ENCODE measurements at regions not wholly inside any gene's neighbourhood (a gene's known extent, or its start where the extent isn't known, plus 50 kb on each side); places are given as distances from the start of the nearest gene placed in this dataset.
A peak's percentile ranks its signal among the peaks of the same experiment; 100 is the strongest.

GRCh38 chr5:73295447-73295846 is 122.5 kb downstream of the TMEM174 start:
- H3K27me3 ChIP-seq (replicated peaks; ENCODE audit: insufficient read depth, low read depth, low read length, poor library complexity): peaks cover 42% of the 10 kb centered on the region

GRCh38 chr5:73292816-73293459 is 119.9 kb downstream of the TMEM174 start:
- BruUV-seq (replicated peaks): no TSS peak
- CTCF ChIA-PET: no interaction called here
- no peaks in the 10 kb centered on the region for H3K4me1 ChIP-seq (ENCODE audit: insufficient read depth, low read length, poor library complexity, severe bottlenecking)
- no peak for TF ChIP-seq CTCF (conservative IDR thresholded peaks at IDR 0.05; ENCODE audit: low read depth, low read length)
- no peak for TF ChIP-seq EZH2 (IDR thresholded peaks at IDR 0.05; ENCODE audit: borderline replicate concordance, low read depth, low read length, poor library complexity, severe bottlenecking)
- no peak for DNase-seq (ENCODE audit: low spot score)
- H3K27me3 ChIP-seq (replicated peaks; ENCODE audit: insufficient read depth, low read depth, low read length, poor library complexity): peaks cover 17% of the 10 kb centered on the region
- H3K4me3 ChIP-seq (ENCODE audit: low read depth, low read length, poor library complexity, severe bottlenecking): no peak overlapping the region
- intact Hi-C loops (cut with micrococcal nuclease; ENCODE audit: unreplicated experiment): no loop called here
- no peaks in the 10 kb centered on the region for H3K9me3 ChIP-seq (ENCODE audit: low read depth, low read length, poor library complexity, severe bottlenecking)
- no peak overlapping the region for H3K27ac ChIP-seq (ENCODE audit: low read depth, low read length, poor library complexity, severe bottlenecking)
- POLR2A ChIA-PET (ENCODE audit: low non-redundant PET): no interaction called here
- no peaks in the 10 kb centered on the region for H3K36me3 ChIP-seq (ENCODE audit: insufficient read depth, low read length, poor library complexity, severe bottlenecking)

More at GRCh38 chr5:73295447-73295846, 122.5 kb downstream of the TMEM174 start:
- Histone ChIP-seq H3K27ac (ENCODE audit: low read depth, low read length, poor library complexity, severe bottlenecking) (no peak overlapping the region), H3K4me1 (ENCODE audit: insufficient read depth, low read length, poor library complexity, severe bottlenecking) (no peaks in the 10 kb centered on the region), H3K4me3 (ENCODE audit: low read depth, low read length, poor library complexity, severe bottlenecking) (no peak overlapping the region), H3K36me3 (ENCODE audit: insufficient read depth, low read length, poor library complexity, severe bottlenecking) (no peaks in the 10 kb centered on the region), H3K9me3 (ENCODE audit: low read depth, low read length, poor library complexity, severe bottlenecking) (no peaks in the 10 kb centered on the region)
- CTCF ChIA-PET: no interaction called here
- BruUV-seq (replicated peaks): no TSS peak
- POLR2A ChIA-PET (ENCODE audit: low non-redundant PET): no interaction called here
- DNase-seq (ENCODE audit: low spot score): no peak
- no peak for TF ChIP-seq EZH2 (IDR thresholded peaks at IDR 0.05; ENCODE audit: borderline replicate concordance, low read depth, low read length, poor library complexity, severe bottlenecking)
- TF ChIP-seq CTCF (conservative IDR thresholded peaks at IDR 0.05; ENCODE audit: low read depth, low read length): peak; percentile 32; the same call in 1 of the 2 replicates
- intact Hi-C loops (cut with micrococcal nuclease; ENCODE audit: unreplicated experiment): no loop called here

GRCh38 chr5:73291873-73292272 is 118.9 kb downstream of the TMEM174 start:
- no peaks in the 10 kb centered on the region for H3K9me3 ChIP-seq (ENCODE audit: low read depth, low read length, poor library complexity, severe bottlenecking)
- CTCF ChIA-PET: no interaction called here
- DNase-seq (ENCODE audit: low spot score): no peak
- TF ChIP-seq EZH2 (IDR thresholded peaks at IDR 0.05; ENCODE audit: borderline replicate concordance, low read depth, low read length, poor library complexity, severe bottlenecking) (no peak), CTCF (conservative IDR thresholded peaks at IDR 0.05; ENCODE audit: low read depth, low read length) (no peak)
- peaks cover 8% of the 10 kb centered on the region for H3K27me3 ChIP-seq (replicated peaks; ENCODE audit: insufficient read depth, low read depth, low read length, poor library complexity)
- H3K36me3 ChIP-seq (ENCODE audit: insufficient read depth, low read length, poor library complexity, severe bottlenecking): no peaks in the 10 kb centered on the region
- H3K4me1 ChIP-seq (ENCODE audit: insufficient read depth, low read length, poor library complexity, severe bottlenecking): no peaks in the 10 kb centered on the region
- BruUV-seq (replicated peaks): no TSS peak
- intact Hi-C loops (cut with micrococcal nuclease; ENCODE audit: unreplicated experiment): no loop called here
- no peak overlapping the region for H3K27ac ChIP-seq (ENCODE audit: low read depth, low read length, poor library complexity, severe bottlenecking)
- POLR2A ChIA-PET (ENCODE audit: low non-redundant PET): no interaction called here
- no peak overlapping the region for H3K4me3 ChIP-seq (ENCODE audit: low read depth, low read length, poor library complexity, severe bottlenecking)

Measured in A673 (cell line).